Femur (tissue), 1 donor: ENCODE measurements at regions not wholly inside any gene's neighbourhood (a gene's known extent, or its start where the extent isn't known, plus 50 kb on each side); places are given as distances from the start of the nearest gene placed in this dataset.
A peak's percentile ranks its signal among the peaks of the same experiment; 100 is the strongest.
"Not testable (repeated sequence)": the region's sequence is repeated elsewhere in the genome, so short reads cannot be mapped to it uniquely, and the experiment has no call there.

Source experiments
- DNase-seq: peaks from one replicate; pipeline ENCODE4 v3.0.0-alpha.2; 2017

DNA sequence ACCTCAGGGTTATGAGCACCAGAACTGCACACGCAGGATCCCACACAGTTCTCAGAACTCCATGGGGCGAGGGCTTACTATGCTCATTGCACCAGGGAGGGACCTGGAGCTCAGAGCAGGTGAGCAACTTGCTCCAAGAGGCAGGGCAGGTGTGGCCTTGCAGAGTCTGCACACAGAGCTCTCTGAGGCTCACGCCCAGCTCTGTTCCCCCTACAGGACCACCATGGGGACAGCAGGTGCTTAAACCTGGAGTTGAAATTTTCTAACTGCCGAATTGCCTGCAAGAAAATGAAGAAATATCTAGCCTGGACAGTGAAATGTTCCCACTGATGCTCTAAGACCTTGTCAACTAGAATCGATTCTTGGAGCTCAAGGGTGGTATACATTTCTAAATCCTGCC, 49.9 kb upstream of the MSMB start:
- DNase-seq: not testable (repeated sequence)

DNA sequence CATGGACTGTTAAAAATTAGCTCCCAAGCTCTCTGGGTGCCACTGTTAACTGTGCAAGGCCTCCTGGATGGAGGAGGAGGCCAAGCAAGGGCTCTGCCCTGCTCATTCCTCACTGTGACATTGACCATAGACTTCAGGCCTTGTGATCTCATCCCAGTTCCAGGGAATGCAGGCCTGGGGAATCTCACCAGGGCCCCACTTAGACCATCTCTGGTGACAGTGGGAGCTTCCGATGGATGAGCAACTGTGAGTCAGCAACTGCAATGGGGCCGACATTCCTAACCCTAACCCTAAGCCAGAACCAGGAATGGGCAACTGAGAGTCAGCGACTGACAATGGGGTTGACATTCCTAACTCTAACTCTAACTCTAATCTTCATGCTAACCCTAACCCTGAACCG, 50.4 kb upstream of the MSMB start:
- no peak for DNase-seq

DNA sequence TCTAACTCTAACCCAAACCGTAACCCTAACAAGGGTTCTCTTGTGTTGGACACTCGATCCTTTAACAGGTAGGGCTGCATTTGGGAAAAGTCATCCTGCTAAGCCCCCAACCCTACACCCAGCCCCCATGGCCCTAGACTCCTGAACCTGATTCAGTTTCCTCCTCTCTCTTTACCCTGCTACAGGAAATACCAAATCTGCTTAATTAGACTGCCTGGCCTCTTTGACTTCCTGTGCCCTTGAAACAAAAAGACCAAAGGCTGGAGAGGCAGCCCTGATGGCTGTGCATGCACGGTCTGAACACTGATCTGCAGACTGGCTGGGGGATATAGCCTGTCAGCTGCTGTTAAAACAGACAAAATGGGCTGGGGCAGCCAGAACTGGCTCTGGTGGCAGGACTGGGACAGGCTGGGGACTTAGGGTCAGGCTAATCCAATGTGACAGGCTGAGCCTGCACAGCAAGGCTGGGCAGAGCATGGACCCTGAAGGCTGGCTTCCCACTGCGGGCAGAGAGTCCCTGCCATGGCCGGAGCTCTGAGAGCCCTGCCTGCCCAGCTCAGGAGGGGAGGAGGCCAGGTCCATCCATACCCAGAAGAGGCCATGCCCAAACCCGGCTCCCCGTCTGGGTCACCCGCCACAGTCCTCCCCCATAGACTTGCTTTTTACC, 51.0 kb upstream of the MSMB start:
- DNase-seq: no peak

DNA sequence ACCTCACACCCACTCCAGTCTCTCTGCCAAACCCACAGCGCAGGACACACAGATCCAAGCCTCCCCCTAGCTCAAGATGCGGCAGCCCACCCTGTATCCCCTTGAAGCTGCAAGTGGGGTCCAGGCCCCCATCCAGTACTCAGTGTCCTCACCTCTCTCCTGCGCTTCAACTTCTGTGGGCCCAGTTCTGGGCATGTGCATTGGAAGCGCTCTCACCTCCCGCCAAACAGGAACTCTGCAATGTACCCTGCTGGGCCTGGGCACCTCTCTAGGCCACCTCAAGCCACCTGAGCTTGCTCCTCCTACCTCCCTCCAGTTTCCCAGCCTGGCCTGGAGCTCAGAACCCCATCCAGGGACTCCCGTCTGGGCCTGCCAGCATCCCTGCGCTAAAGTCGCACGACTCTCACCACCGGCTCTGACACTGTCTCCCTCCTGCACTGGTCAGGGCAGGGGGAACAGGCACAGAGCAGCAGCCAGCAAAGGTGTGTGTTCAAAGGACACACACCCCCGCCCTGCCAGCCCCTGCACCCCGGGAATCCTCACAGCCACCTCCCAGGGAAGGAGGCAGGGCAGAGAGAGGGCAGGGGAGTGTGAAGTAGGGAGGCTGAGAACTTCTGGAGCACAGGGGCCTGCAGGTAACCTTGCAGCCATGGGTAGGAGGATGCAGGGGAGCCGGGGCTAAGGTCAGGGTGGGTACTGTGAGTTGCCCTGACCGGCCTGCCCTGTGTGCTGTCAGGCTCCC, 51.7 kb upstream of the MSMB start:
- DNase-seq: no peak

DNA sequence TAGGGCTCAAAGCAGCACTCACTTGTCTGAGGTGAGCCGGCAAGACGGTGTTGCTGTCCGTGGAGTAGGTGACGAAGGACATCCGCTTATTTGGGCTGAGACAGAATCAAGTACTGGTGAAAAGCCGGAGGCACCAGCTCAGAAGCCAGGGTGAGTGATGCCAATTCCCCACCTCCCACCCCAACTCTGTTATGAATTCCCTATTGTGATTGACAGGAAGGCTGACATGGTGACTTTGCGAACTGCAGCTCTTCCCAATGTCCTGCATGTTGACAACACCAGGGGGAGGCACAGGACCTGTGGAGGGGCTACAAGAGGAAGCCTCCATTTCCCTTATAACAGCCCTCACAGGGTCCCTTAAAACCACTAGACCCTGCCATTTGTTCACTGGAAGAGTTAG, 52.3 kb upstream of the MSMB start:
- DNase-seq: no peak

DNA sequence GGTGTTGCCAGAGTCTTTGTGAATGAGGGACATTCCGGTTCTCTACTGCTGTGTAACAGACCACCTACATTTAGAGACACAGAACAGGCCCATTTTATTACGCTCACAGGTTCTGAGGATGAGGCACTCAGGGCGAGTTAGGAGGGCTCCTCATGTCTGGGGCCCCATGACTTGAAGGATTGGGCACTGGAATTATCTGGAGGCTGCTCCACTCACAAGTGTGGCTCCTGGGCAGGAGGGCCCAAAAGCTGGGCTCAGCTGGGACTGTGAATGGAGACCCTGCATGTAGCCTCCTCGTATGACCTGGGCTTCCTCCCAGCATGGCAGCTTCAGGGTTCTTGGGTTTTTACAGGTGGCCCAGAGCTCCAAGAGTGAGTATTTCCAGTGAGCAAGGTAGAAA, 52.9 kb upstream of the MSMB start:
- DNase-seq: not testable (repeated sequence)

DNA sequence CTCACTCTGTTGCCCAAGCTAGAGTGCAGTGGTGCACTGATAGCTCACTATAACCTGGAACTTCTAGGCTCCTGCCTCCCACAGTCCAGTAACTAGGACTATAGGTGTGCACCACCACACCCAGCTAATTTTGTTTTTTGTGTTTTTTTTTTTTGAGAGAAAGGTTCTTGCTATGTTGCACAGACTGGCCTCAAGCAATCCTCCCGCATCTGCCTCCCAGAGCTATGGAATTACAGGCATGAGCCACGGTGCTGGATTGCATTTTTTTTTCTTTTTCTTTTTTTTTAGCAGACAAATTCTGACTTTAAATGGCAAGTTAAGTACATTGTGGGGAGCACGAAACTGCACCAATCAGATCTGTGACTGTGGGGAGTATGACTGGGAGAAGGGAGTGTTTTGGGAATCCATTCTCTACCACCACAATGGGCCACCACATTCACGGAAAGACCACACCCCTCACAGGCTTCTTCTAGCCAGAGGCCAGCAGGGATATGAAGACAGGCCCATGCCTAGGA, 58.1 kb upstream of the MSMB start:
- no peak for DNase-seq

DNA sequence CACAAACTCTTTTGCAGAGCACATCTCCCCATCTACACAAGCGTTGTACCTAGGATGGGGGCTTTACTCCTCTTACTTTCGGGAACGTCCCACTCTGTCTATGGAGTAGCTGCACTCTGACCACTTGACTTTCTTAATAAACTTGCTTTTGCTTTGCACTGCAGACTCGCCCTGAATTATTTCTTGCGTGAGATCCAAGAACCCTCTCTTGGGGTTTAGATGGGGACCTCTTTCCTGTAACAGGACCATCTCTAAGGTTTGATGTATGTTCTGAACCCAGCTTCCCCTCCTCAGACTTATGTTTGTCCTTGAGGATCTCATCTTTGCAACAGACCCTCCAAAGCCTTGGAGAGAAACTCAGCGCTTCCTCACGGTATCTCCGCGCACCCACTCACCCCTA, 59.3 kb upstream of the MSMB start:
- not testable (repeated sequence) for DNase-seq

DNA sequence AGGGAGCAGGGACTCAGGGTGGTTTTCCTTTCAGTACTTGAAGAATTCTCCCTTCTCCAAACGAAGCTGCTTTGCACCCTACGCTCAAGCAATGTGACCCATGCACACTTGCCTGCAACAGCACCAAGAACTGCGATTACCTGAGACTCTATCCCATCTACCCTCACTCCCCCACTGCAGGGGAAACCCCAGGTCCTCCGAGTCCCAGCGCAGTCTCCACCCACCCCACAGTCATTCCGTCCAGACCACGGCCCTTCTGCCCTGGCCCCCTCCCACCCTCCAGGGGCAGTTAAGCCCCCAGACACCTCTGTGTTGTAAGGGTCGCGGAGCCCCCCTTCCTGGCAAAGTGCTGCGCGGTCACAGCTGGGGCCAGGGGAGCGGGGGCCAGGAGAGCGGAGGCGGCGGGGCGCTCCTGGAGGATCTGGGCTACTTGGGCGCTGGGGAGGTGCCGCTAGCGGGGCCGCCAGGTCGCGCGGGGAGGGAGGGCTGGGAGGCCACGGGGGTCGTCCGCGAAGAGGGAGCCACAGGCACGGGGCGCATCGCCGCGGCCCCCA, 59.9 kb upstream of the MSMB start:
- DNase-seq: not testable (repeated sequence)

DNA sequence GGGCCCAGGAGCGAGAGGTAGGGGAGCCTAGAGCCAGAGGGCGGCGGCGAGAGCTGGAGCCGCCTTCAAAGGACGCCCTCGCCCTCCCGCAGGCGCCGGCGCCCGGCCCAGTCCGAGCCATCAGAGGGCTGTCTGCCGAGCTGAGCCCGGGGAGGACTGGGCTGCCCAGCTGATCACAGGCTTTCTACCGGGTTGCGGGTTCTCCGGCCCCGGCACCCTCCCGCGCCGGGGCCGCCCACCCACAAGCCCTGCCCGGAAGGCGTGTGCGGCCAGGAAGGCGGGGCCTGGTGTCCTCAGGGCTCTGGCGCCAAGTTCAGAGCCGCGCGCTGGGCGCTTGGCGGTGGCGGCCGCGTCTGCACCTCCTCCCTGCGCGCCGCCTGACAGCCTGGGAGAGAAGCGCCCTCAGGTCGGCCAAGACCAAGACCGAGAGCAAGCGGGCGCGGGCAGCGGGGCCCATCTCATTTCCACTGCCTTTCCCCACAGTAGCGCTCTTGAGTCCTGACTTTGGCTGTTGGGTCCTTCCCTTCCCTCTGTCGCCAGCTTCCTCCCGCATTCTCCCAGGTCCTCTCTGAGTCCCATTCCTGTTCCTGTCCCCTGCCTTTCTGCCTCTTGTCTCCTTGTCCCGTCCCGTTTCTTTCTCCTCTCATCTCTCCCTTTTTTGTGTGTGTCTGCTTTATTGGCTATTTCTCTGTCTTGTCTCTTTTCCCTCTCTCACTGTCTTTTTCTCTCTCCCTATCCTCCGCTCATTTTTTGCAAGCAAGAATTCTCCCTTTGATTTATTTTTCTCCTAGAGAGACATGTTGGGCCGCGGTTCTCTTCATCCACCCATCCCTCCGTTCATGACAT, 60.6 kb upstream of the MSMB start:
- DNase-seq: peak; percentile 80

DNA sequence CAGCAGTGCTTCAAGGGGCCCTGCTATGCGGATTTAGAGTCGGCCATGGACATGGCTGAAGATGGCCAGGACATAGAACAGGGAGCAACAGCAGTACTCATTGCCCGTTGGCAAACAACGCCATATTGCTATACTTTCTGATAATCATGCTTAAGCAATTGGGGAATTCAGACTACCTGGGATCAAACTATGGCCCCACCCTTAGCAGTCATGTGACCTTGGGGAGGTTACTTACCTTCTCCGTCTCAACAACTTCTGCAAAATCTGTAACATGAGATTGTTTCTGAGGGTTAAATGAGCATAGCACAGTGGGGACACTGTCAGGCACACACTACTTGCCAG, 62.1 kb upstream of the MSMB start:
- DNase-seq: not testable (repeated sequence)

DNA sequence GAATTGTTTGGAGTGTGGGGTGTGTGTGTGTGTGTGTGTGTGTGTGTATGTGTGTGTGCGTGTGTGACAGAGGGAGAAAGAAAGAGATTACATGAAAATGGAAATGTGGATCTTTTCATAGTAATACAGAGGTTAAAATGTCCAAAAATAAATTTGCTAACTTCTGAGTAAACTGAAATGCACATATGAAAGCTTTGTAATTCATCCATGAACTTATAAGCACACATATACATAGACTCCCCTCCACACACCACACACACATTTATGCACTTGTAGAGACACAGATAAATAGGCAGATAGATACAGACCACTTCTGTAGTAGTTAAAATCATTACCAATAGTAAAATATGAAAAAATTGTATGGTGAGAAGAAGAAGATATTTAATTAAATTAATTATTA, 108.2 kb upstream of the MSMB start:
- not testable (repeated sequence) for DNase-seq

DNA sequence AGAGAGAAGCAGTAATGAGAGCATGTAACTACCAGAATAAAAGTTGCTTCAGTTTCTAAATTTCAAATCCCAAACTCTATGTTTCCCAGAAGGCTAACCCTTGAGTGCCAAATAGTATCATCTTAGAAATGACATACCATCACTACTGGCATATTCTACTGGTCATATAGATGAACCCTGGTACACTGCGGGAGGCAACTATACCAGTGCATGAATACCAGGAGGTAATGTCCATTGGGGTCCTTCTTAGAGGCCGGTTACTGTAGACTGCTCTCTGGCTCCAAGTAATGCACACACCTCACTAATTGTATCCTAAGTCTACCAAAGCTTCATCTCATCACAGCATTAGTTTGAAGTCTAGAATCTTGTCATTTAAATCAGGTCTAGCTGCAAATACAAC, 108.6 kb upstream of the MSMB start:
- DNase-seq: not testable (repeated sequence)

DNA sequence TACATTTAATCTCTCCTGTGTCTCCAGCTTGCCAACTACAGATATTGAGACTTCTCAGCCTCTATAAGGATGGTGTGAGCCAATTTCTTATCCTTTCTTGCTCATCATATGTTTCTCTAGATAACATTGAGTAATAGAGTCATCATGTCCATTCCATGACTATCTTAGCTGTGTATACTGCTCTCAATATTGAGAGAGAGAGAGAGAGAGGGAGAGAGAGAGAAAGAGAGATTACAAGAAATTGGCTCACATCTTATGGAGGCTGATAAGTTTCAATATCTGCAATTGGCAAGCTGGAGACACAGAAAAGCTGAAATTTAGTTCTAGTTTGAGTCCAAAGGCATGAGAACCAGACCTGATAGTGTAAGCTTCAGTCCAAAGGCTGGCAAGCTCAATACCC, 110.8 kb upstream of the MSMB start:
- not testable (repeated sequence) for DNase-seq

DNA sequence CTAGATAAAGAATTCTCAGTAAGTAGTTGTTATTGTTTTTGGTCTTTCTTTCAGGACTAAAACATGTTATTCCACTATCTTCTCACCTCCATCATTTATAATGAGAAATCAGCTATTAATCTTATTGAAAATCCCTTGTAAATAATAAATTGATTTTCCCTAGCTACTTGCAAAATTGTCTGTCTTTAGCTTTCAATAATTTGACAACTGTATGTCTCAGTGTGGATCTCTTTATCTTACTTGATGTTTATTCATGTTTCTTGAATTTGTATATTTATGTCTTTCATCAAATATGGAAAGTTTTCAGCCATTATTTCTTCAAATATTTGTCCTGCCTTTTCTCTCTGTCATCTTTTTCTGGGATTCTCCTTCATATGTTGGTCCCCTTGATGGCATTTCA, 117.1 kb upstream of the ANTXRL start:
- DNase-seq: no peak

DNA sequence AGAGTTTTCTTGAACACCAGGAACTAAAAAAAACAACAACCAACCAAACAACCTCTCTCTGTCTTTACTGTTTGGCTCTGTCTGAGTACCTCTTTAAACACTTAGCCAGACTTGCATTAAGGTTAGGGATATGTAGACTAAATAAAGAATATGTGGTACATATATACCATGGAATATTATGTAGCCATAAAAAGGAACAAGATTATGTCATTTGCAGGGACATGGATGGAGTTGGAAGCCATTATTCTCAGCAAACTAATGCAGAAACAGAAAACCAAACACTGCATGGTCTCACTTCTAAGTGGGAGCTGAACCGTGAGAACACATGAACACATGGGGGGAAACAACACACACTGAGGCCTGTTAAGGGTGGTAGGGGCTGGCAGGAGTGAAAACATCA, 116.0 kb upstream of the ANTXRL start:
- no peak for DNase-seq

DNA sequence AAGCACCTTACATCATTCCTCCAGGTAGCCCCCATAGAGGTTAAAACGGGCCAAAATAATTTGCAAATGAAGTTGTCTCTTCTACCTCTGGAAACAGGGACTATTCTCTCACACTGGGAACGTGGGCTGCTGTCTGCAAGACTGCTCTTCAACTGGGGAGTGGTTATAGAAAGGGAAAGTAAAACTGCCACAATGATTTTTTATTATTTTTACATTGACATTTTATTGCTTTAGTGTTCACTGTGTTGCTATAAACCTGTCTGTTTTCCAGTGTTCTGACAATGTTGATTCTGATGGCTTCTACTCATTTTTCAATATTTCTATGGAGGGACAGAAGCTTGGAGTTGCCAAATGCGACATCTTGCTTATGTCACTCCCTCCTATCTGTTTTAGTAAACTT, 115.1 kb upstream of the ANTXRL start:
- DNase-seq: no peak

DNA sequence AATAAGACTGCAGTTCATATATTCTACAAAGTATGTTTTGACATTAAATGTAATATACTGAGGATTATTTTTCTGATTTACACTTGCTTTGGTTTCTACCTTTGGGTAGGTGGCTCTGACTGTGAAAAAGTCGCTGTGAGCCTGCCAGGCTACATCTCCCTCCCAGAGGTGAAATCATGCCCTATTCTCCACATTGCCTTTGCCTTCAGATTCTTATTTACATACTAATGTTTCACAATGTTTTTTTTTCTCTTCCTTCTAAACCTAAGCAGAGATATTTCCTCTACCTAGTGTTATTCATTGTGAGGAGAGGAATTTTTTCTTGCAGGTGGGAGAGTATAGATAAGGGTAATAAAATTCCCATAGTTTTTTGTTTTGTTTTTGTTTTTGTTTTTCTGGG, 111.5 kb upstream of the ANTXRL start:
- DNase-seq: no peak

DNA sequence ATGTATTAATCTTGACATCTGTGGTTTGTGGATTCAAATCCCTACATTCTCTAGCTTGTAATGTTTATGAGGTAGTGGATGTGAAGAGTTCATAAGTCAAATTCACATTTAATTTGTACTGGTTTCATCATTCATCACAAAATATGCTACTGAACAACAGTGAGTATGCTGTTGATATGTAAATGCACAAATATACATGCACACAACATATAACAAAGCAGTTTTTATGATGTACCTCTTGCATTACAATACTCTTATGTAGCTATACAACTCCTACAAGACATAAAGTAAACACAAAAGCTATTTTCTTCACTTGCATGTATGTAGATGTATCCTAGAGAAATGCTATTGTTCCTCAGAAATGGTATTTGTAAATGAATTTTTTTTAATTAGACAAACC, 111.0 kb upstream of the ANTXRL start:
- no peak for DNase-seq

DNA sequence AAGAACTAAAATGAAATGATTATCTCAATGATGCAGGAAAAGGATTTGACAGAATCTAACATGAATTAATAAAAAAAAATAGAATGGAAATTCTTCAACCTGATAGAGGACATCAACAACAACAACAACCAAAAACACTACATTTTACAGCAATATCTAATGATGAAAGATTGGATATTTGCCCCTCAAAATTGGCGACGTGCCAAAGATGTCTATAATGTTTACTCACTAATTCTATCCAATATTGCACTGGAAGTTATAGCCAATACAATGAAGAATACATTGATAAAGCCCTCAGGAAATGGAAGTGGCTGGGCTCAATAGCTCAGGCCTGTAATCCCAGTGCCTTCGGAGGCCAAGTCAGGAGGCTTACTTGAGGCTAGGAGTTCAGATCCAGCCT, 99.4 kb upstream of the ANTXRL start:
- not testable (repeated sequence) for DNase-seq

DNA sequence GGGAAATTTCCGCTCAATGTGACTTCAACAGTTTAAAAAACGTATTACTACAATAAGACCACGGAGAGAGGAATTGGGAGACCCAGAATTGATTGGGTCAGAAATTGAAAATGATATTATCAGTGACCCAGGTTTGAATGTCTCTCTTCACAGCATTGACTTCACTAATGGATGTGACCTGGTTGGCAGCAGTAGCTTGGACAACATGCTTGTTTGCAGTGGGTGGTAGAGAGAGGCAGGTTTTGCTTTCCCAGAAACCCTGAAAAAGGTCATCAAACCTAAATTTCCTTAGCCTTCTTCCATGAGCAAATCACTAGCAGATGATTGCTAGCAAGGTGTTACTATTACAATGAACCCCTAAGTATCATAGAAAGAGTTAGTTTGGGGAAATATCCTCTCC, 89.7 kb upstream of the ANTXRL start:
- DNase-seq: no peak

DNA sequence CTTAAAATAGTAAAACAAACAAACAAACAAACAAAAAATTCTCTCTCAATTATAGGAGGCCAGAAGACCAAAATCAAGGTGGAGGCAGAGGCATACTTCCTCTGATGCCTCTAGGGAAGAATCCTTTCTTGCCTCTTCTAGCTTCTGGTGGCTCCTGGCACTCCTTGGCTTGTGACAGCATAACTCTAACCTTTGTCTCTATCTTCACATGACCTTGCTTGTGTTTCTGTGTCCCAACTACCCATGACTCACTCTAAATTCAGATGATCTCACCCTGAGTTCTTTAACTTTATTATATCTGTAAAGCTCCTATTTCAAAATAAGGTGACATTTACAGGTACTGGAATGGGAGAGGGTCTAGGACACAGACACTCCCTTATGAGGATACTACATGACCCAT, 88.3 kb upstream of the ANTXRL start:
- no peak for DNase-seq

DNA sequence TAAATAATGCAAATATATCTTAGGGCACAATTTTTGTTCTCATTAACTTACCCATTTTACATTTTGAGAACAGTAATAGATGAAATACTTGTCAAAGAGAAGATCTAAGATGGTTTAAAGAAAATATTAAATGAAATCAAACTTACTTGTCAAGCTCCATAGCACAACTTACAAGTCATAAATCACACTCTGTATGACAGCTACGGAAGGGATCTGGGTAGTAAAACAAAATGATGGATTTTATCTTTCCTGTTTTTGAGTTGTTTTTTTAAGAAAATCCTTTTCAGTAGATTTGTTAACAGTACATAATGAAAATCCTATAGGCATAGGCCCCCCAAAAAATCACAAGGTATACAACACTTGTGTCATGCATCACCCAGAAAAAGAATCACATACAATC, 84.4 kb upstream of the ANTXRL start:
- not testable (repeated sequence) for DNase-seq
